ENCODE measurements at regions not wholly inside any gene's neighbourhood (a gene's known extent, or its start where the extent isn't known, plus 50 kb on each side); places are given as distances from the start of the nearest gene placed in this dataset.

- dilution Hi-C loops (cut with HindIII; ENCODE audit: low sequenced_read_pairs, unreplicated experiment) (no loop called here), in situ Hi-C loops (cut with MboI; ENCODE audit: low sequenced_read_pairs) (no loop called here), intact Hi-C loops (cut with micrococcal nuclease) (loop anchor here (5.0 kb wide), 1 partner anchor 96 kb away; no protein-coding TSS in a partner anchor)
- Histone ChIP-seq H3K14ac (replicated peaks; ENCODE audit: low read depth, low read length) (no peak overlapping the region), H3K4ac (ENCODE audit: low read depth, low read length) (no peak overlapping the region), H4K5ac (ENCODE audit: low read depth, low read length) (no peak overlapping the region), H2BK15ac (ENCODE audit: low read depth, low read length) (no peak overlapping the region), H3K4me3 (ENCODE audit: insufficient read depth, low read depth, low read length) (no peak overlapping the region), H3K79me1 (ENCODE audit: low read depth in 1 of 2, low read length in 2 of 2) (no peaks in the 10 kb centered on the region), H3K23ac (ENCODE audit: low read depth, low read length) (no peak overlapping the region), H2AK9ac (replicated peaks; ENCODE audit: low read depth, low read length, poor library complexity) (no peak overlapping the region), H3K18ac (ENCODE audit: low read depth, low read length) (no peak overlapping the region), H4K8ac (ENCODE audit: low read depth in 2 of 2, low read length in 2 of 2) (no peak overlapping the region), H2BK5ac (ENCODE audit: low read depth, low read length, poor library complexity, severe bottlenecking) (no peak overlapping the region), H3K27ac (ENCODE audit: insufficient read depth, low read length) (no peak overlapping the region), H2BK20ac (ENCODE audit: low read depth, low read length) (no peak overlapping the region), H3K9me1 (ENCODE audit: insufficient read depth, low read length) (no peaks in the 10 kb centered on the region), H4K20me1 (ENCODE audit: insufficient read depth, low read length) (no peaks in the 10 kb centered on the region), H3K56ac (ENCODE audit: extremely low read depth, insufficient read depth, low read length) (no peak overlapping the region), H4K91ac (ENCODE audit: insufficient read depth, low read depth, low read length) (no peak overlapping the region), H3K27me3 (ENCODE audit: control insufficient read depth, insufficient read depth, low read length) (no peaks in the 10 kb centered on the region), H2BK120ac (ENCODE audit: low read depth, low read length) (no peak overlapping the region), H2AK5ac (ENCODE audit: low read depth, low read length) (no peak overlapping the region), H3K9me3 (ENCODE audit: control insufficient read depth, insufficient read depth, low read length) (peaks cover 31% of the 10 kb centered on the region), H3K36me3 (ENCODE audit: control insufficient read depth, insufficient read depth, low read length) (no peaks in the 10 kb centered on the region), H2AFZ (replicated peaks; ENCODE audit: low read length, poor library complexity) (no peak overlapping the region), H3K4me1 (ENCODE audit: control insufficient read depth, insufficient read depth, low read length) (no peaks in the 10 kb centered on the region), H3K4me2 (ENCODE audit: low read depth, low read length) (no peak overlapping the region), H3K9ac (ENCODE audit: low read depth, low read length) (no peak overlapping the region)
- ATAC-seq (ENCODE audit: low read depth) (no peak), DNase-seq (no peak)
- ChIA-PET CTCF (no interaction called here), POLR2A (ENCODE audit: unreplicated experiment) (no interaction called here)
- WGBS, 2 experiments (ENCODE audit: extremely low coverage in 2 of 2, insufficient read length in 1 of 2) = 85% methylated on average over 14 of the region's 37 CpGs; no CpG with 5 or more reads in 1 of the 2 experiments
- TF ChIP-seq MXI1 (IDR thresholded peaks at IDR 0.05; ENCODE audit: borderline replicate concordance, low read depth, low read length) = no peak
- no peak for TF ChIP-seq CTCF (conservative IDR thresholded peaks at IDR 0.05; ENCODE audit: low read depth, low read length)
- BruUV-seq (replicated peaks) = no TSS peak
Observed at GRCh38 chr7:156232931-156233705, 407.5 kb upstream of the RNF32 start.
